VCaP (cell line): ENCODE measurements at regions not wholly inside any gene's neighbourhood (a gene's known extent, or its start where the extent isn't known, plus 50 kb on each side); places are given as distances from the start of the nearest gene placed in this dataset.

Experiments used
- H3K27ac ChIP-seq: fragments of 450-650 bp; 2 replicates; pipeline ENCODE4 v1.5.1; 2017
- CTCF ChIP-seq: fragments of 450-650 bp; conservative IDR thresholded peaks from 2 replicates; pipeline ENCODE4 v1.5.1; 2017; ENCODE audit warnings: mild to moderate bottlenecking, moderate library complexity

GRCh38 chr7:25844102-25844870, 307.7 kb upstream of the NFE2L3 start:
- no peak overlapping the region for H3K27ac ChIP-seq
- no peak for TF ChIP-seq CTCF

GRCh38 chr7:25845464-25845863, 306.5 kb upstream of the NFE2L3 start:
- H3K27ac ChIP-seq = peak overlapping the region; percentile 65
- no peak for TF ChIP-seq CTCF

- peak overlapping the region; percentile 65 for H3K27ac ChIP-seq
- no peak for TF ChIP-seq CTCF
Measured at GRCh38 chr7:25846722-25847121, 305.3 kb upstream of the NFE2L3 start.

GRCh38 chr7:25847336-25848070, 304.5 kb upstream of the NFE2L3 start:
- TF ChIP-seq CTCF = no peak
- peak overlapping the region; percentile 65 for H3K27ac ChIP-seq

- peak overlapping the region; percentile 93 for H3K27ac ChIP-seq
- no peak for TF ChIP-seq CTCF
Measured at GRCh38 chr7:25849500-25850184, 302.4 kb upstream of the NFE2L3 start.

- H3K27ac ChIP-seq = peak overlapping the region; percentile 93
- TF ChIP-seq CTCF = no peak
Measured at GRCh38 chr7:25850216-25850615, 301.8 kb upstream of the NFE2L3 start.

GRCh38 chr7:25850735-25851134, 301.3 kb upstream of the NFE2L3 start:
- peak overlapping the region; percentile 93 for H3K27ac ChIP-seq
- TF ChIP-seq CTCF = no peak
